Caco-2 (cell line): ENCODE measurements at regions not wholly inside any gene's neighbourhood (a gene's known extent, or its start where the extent isn't known, plus 50 kb on each side); places are given as distances from the start of the nearest gene placed in this dataset.
A peak's percentile ranks its signal among the peaks of the same experiment; 100 is the strongest.

ENCODE experiments used
- BruUV-seq: library from RNA; stranded (reverse); fragments of 400-500 nt; replicated peaks from 2 replicates; lab custom pipeline; 2021; lab: Mats Ljungman, UMichigan
- CTCF ChIA-PET: fragments of 300-600 bp; sonication (Branson Sonifier 250); formaldehyde crosslinking; loops from one replicate; lab custom pipeline; 2022; ENCODE audit warnings: antibody characterized with exemption; lab: Charles Lee
- POLR2A ChIA-PET: fragments of 300-600 bp; sonication (Branson Sonifier 250); formaldehyde crosslinking; loops from one replicate; lab custom pipeline; 2022; ENCODE audit warnings: antibody characterized with exemption; lab: Charles Lee
- DNase-seq, 2 experiments: peaks; one replicate each; pipeline versions ENCODE4 v3.0.0 to v3.0.0-alpha.2; 2020 to 2022
- H3K27me3 ChIP-seq: replicated peaks from 2 replicates; pipeline ENCODE4 v1.6.0; 2011; ENCODE audit warnings: low read length; ENCODE audit not compliant: control insufficient read depth, insufficient read depth
- H3K36me3 ChIP-seq: 2 replicates; pipeline ENCODE4 v1.5.1; 2011; ENCODE audit warnings: low read length; ENCODE audit not compliant: control insufficient read depth, insufficient read depth
- H3K4me1 ChIP-seq: fragments of 250-450 bp; sonication (Bioruptor Pico); 2 replicates; pipeline ENCODE4 v1.5.1; 2020; ENCODE audit warnings: mild to moderate bottlenecking
- H3K4me3 ChIP-seq: 2 replicates; pipeline ENCODE4 v1.5.1; 2011; ENCODE audit warnings: low read depth, mild to moderate bottlenecking, control low read depth, low read length
- H3K9me3 ChIP-seq: fragments of 250-450 bp; sonication (Bioruptor Pico); 2 replicates; pipeline ENCODE4 v1.5.1; 2020; ENCODE audit warnings: mild to moderate bottlenecking, moderate library complexity
- H3K27ac Mint-ChIP-seq: one replicate; pipeline ENCODE4 v1.8.0; 2022; ENCODE audit warnings: mixed read lengths; ENCODE audit not compliant: unreplicated experiment
- H3K27me3 Mint-ChIP-seq: one replicate; pipeline ENCODE4 v1.8.0; 2022; ENCODE audit warnings: mixed read lengths; ENCODE audit not compliant: insufficient read depth, unreplicated experiment
- H3K36me3 Mint-ChIP-seq: one replicate; pipeline ENCODE4 v1.8.0; 2022; ENCODE audit warnings: mild to moderate bottlenecking, mixed read lengths; ENCODE audit not compliant: insufficient read depth, unreplicated experiment
- H3K4me1 Mint-ChIP-seq: one replicate; pipeline ENCODE4 v1.8.0; 2022; ENCODE audit warnings: low read depth, mixed read lengths; ENCODE audit not compliant: unreplicated experiment
- H3K4me3 Mint-ChIP-seq: one replicate; pipeline ENCODE4 v1.8.0; 2022; ENCODE audit warnings: mild to moderate bottlenecking, moderate library complexity, mixed read lengths; ENCODE audit not compliant: unreplicated experiment
- H3K9me3 Mint-ChIP-seq: one replicate; pipeline ENCODE4 v1.8.0; 2022; ENCODE audit warnings: mixed read lengths; ENCODE audit not compliant: unreplicated experiment
- intact Hi-C: fragments of 100-400 bp; cut with micrococcal nuclease; formaldehyde crosslinking; loops from one replicate; pipeline ENCODE4 v1.10.0; 2022; ENCODE audit not compliant: unreplicated experiment
- TF ChIP-seq, protein P1 (sequence below), 2 experiments: fragments of 200-600 bp in 1 of 2; IDR thresholded peaks; 1 replicate in 1 of 2; 2 replicates in 1 of 2; pipeline versions ENCODE4 v1.5.1 to v1.8.0; 2011 to 2022; ENCODE audit warnings: antibody characterized with exemption in 1 of 2, control low read depth in 1 of 2, inconsistent platforms in 1 of 2, low read depth in 1 of 2, low read length in 1 of 2, mild to moderate bottlenecking in 1 of 2, moderate library complexity in 1 of 2; ENCODE audit not compliant: insufficient read depth in 1 of 2, severe bottlenecking in 1 of 2, unreplicated experiment in 1 of 2

DNA sequence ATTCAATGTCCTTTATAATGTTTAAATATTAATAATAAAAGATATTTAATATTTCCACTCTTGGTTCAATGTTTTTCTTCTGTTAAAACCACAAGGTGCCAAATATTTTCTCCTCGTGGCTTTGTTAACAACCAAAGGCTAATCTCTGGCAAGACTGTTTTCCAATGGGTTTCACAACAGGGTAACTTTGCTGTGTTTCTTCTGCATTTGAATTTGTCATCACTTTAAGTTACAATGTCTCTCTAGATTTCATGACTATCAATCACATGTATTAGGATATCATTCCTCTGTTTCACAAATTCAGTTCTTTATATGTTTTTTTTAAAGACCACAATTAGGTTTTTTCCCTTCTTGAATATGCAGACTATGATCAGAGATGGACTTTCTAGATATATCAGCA is 469.8 kb upstream of the ACVR2A start:
- Mint-ChIP-seq H3K4me3 (no peak overlapping the region), H3K27ac (no peak overlapping the region), H3K27me3 (no peaks in the 10 kb centered on the region), H3K36me3 (no peaks in the 10 kb centered on the region), H3K4me1 (peaks cover 7% of the 10 kb centered on the region), H3K9me3 (peaks cover 9% of the 10 kb centered on the region)
- intact Hi-C loops = loop anchor here (2.0 kb wide), 1 partner anchor 50 kb away; no protein-coding TSS in a partner anchor
- Histone ChIP-seq H3K36me3 (no peaks in the 10 kb centered on the region), H3K27me3 (no peaks in the 10 kb centered on the region; the same call in 1 of the 2 replicates), H3K9me3 (no peaks in the 10 kb centered on the region), H3K4me3 (no peak overlapping the region), H3K4me1 (peaks cover 13% of the 10 kb centered on the region)
- no peak for DNase-seq
- TF ChIP-seq, protein P1, sequence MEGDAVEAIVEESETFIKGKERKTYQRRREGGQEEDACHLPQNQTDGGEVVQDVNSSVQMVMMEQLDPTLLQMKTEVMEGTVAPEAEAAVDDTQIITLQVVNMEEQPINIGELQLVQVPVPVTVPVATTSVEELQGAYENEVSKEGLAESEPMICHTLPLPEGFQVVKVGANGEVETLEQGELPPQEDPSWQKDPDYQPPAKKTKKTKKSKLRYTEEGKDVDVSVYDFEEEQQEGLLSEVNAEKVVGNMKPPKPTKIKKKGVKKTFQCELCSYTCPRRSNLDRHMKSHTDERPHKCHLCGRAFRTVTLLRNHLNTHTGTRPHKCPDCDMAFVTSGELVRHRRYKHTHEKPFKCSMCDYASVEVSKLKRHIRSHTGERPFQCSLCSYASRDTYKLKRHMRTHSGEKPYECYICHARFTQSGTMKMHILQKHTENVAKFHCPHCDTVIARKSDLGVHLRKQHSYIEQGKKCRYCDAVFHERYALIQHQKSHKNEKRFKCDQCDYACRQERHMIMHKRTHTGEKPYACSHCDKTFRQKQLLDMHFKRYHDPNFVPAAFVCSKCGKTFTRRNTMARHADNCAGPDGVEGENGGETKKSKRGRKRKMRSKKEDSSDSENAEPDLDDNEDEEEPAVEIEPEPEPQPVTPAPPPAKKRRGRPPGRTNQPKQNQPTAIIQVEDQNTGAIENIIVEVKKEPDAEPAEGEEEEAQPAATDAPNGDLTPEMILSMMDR (IDR thresholded peaks at IDR 0.05; ENCODE audit: insufficient read depth in 1 of 2, low read depth in 1 of 2, low read length in 1 of 2, severe bottlenecking in 1 of 2, unreplicated experiment in 1 of 2) = no peak
- ChIA-PET CTCF (no interaction called here), POLR2A (no interaction called here)
- no TSS peak for BruUV-seq

DNA sequence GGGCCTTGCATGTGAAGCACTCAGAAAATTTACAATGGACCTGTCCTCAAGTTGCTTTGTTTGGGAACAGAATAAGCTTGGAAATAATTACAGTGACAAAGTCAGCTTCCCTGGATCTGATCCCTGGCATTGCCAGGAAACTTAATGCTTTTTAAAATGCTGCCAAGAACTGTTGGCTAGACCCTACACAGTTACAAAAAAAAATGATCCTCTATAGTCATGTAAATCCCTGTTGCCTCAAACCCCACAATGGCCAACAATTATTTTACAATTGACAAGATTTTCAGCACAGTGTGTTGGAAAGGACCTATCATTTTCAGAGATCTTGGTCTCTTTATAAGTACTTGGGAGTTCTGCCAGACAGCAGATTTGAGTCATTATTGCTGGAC is 470.4 kb upstream of the ACVR2A start:
- peaks cover 9% of the 10 kb centered on the region for H3K9me3 Mint-ChIP-seq
- TF ChIP-seq, protein P1 (IDR thresholded peaks at IDR 0.05; ENCODE audit: insufficient read depth in 1 of 2, low read depth in 1 of 2, low read length in 1 of 2, severe bottlenecking in 1 of 2, unreplicated experiment in 1 of 2) = no peak
- no peaks in the 10 kb centered on the region for H3K36me3 Mint-ChIP-seq
- Histone ChIP-seq H3K4me1 (peaks cover 13% of the 10 kb centered on the region), H3K9me3 (no peaks in the 10 kb centered on the region), H3K4me3 (no peak overlapping the region), H3K27me3 (no peaks in the 10 kb centered on the region; the same call in 1 of the 2 replicates), H3K36me3 (no peaks in the 10 kb centered on the region)
- no peaks in the 10 kb centered on the region for H3K27me3 Mint-ChIP-seq
- intact Hi-C loops = loop anchor here (2.0 kb wide), 1 partner anchor 50 kb away; no protein-coding TSS in a partner anchor
- H3K27ac Mint-ChIP-seq = no peak overlapping the region
- BruUV-seq = no TSS peak
- ChIA-PET CTCF (no interaction called here), POLR2A (no interaction called here)
- no peak for DNase-seq
- H3K4me1 Mint-ChIP-seq = peaks cover 7% of the 10 kb centered on the region
- no peak overlapping the region for H3K4me3 Mint-ChIP-seq

DNA sequence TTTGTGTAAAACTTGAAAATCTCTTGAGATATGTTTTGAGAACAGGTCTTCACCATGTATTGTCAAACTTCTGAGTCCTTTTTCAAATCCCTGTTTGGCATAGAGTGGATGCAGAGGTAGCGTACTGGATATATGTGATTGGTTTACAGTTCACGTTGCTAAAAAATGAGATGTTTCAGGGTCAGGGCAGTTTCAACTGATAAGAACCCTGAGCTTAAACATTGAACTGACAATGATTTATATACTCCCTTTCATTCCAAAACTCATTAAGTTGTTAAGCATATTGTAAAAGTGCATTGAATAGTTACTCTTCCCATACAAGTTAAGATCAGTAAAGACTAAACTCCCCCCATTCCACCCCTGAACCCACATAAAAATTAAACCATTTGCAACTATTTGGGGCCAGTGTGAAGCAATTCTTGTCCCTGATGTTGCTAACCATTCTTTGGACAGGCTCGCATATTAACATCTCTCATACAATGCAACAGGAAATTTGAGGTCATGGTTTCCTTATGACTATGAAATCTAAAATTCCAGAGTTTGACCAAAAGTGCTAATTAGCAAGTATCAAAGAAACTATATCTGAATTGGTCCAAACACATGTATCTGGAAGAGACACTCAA is 470.9 kb upstream of the ACVR2A start:
- no peaks in the 10 kb centered on the region for H3K36me3 ChIP-seq
- ChIA-PET CTCF (no interaction called here), POLR2A (no interaction called here)
- no peak overlapping the region for H3K27ac Mint-ChIP-seq
- intact Hi-C loops = loop anchor here (2.0 kb wide), 1 partner anchor 51 kb away; no protein-coding TSS in a partner anchor
- no peaks in the 10 kb centered on the region; the same call in 1 of the 2 replicates for H3K27me3 ChIP-seq
- DNase-seq = peak in 1 of 2 experiments; percentile 7
- H3K36me3 Mint-ChIP-seq = no peaks in the 10 kb centered on the region
- H3K4me1 ChIP-seq = peaks cover 13% of the 10 kb centered on the region
- no peak overlapping the region for H3K4me3 ChIP-seq
- no peaks in the 10 kb centered on the region for H3K9me3 ChIP-seq
- H3K4me3 Mint-ChIP-seq = no peak overlapping the region
- H3K9me3 Mint-ChIP-seq = peaks cover 9% of the 10 kb centered on the region
- peaks cover 7% of the 10 kb centered on the region for H3K4me1 Mint-ChIP-seq
- no TSS peak for BruUV-seq
- H3K27me3 Mint-ChIP-seq = no peaks in the 10 kb centered on the region
- TF ChIP-seq, protein P1 (IDR thresholded peaks at IDR 0.05; ENCODE audit: insufficient read depth in 1 of 2, low read depth in 1 of 2, low read length in 1 of 2, severe bottlenecking in 1 of 2, unreplicated experiment in 1 of 2) = no peak
